AG09309 (cell line): ENCODE measurements at regions not wholly inside any gene's neighbourhood (a gene's known extent, or its start where the extent isn't known, plus 50 kb on each side); places are given as distances from the start of the nearest gene placed in this dataset.
"Not testable (repeated sequence)": the region's sequence is repeated elsewhere in the genome, so short reads cannot be mapped to it uniquely, and the experiment has no call there.

ENCODE experiments used
- DNase-seq: peaks from one replicate; pipeline ENCODE4 v3.0.0-alpha.2; 2010; ENCODE audit warnings: low read depth
- H3K4me3 ChIP-seq: 2 replicates; pipeline ENCODE4 v1.5.1; 2011; ENCODE audit warnings: mild to moderate bottlenecking, low read depth, low read length, moderate library complexity; ENCODE audit not compliant: control insufficient read depth
- TF ChIP-seq, protein P1 (sequence below): IDR thresholded peaks from 2 replicates; pipeline ENCODE4 v1.5.1; 2011; ENCODE audit warnings: mild to moderate bottlenecking, low read depth, low read length, inconsistent platforms; ENCODE audit not compliant: insufficient read depth, control insufficient read depth; ENCODE audit errors: missing control alignments

- H3K4me3 ChIP-seq: no peak overlapping the region
- DNase-seq: no peak
- TF ChIP-seq, protein P1, sequence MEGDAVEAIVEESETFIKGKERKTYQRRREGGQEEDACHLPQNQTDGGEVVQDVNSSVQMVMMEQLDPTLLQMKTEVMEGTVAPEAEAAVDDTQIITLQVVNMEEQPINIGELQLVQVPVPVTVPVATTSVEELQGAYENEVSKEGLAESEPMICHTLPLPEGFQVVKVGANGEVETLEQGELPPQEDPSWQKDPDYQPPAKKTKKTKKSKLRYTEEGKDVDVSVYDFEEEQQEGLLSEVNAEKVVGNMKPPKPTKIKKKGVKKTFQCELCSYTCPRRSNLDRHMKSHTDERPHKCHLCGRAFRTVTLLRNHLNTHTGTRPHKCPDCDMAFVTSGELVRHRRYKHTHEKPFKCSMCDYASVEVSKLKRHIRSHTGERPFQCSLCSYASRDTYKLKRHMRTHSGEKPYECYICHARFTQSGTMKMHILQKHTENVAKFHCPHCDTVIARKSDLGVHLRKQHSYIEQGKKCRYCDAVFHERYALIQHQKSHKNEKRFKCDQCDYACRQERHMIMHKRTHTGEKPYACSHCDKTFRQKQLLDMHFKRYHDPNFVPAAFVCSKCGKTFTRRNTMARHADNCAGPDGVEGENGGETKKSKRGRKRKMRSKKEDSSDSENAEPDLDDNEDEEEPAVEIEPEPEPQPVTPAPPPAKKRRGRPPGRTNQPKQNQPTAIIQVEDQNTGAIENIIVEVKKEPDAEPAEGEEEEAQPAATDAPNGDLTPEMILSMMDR: no peak
Measured at GRCh38 chr9:82882138-82882537, 180.8 kb downstream of the RASEF start.

DNA sequence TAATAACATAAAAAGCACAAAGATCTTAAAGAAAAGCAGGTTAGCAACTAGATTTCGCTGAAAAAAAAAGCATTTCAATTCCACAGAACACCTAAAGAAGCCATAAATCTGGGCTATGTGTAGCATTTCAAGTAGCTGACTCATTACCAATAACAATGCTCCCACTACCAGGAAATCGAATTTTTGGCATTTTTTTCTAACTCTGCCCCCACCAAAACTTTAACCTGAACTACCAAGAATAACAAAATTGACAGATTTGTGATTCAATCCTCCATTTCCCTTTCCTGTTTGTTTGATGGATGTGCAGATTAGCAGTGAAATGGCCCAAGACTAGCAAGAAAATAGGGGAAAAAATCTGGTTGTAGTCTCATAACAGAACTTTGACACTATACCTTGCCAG lies 180.2 kb downstream of the RASEF start:
- DNase-seq: no peak
- no peak overlapping the region for H3K4me3 ChIP-seq
- TF ChIP-seq, protein P1: no peak

DNA sequence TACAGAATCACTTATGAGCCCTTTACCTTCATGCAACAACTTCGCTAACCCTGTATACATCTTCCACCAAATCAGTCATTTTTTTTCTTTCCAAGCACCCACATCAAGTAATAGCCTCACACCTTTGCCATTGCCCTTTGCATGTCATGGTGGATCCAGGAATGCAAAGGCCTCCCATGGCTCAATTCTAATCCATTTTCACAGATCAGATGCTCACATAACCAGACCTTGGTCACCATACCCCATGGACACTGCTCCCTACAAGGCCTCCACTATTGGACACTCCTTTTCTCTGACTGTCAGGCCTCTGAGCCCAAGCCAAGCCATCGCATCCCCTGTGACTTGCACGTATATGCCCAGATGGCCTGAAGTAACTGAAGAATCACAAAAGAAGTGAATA lies 179.5 kb downstream of the RASEF start:
- TF ChIP-seq, protein P1: no peak

GRCh38 chr9:82883974-82884373 lies 179.0 kb downstream of the RASEF start:
- DNase-seq, H3K4me3 ChIP-seq: not testable (repeated sequence)

More for the DNA sequence above, 179.5 kb downstream of the RASEF start:
- H3K4me3 ChIP-seq: no peak overlapping the region
- no peak for DNase-seq

- no peak for DNase-seq
- TF ChIP-seq, protein P1: no peak
- H3K4me3 ChIP-seq: no peak overlapping the region
Measured at GRCh38 chr9:82890401-82890800, 172.5 kb downstream of the RASEF start.

GRCh38 chr9:82890865-82891264 lies 172.1 kb downstream of the RASEF start:
- TF ChIP-seq, protein P1: no peak
- no peak overlapping the region for H3K4me3 ChIP-seq
- no peak for DNase-seq

- DNase-seq: no peak
- H3K4me3 ChIP-seq: no peak overlapping the region
- TF ChIP-seq, protein P1: no peak
Measured at GRCh38 chr9:82891321-82891720, 171.6 kb downstream of the RASEF start.
